ENCODE measurements at regions not wholly inside any gene's neighbourhood (a gene's known extent, or its start where the extent isn't known, plus 50 kb on each side); places are given as distances from the start of the nearest gene placed in this dataset.
"Not testable (repeated sequence)": the region's sequence is repeated elsewhere in the genome, so short reads cannot be mapped to it uniquely, and the experiment has no call there.

GRCh38 chr6:103709236-103709635 lies 1150.5 kb downstream of the HACE1 start:
- TF ChIP-seq SP1 (IDR thresholded peaks at IDR 0.05; ENCODE audit: low read depth, low read length); CHD2 (IDR thresholded peaks at IDR 0.05; ENCODE audit: borderline replicate concordance, low read depth, low read length); CTCF (IDR thresholded peaks at IDR 0.05 in 2 of 3, conservative IDR thresholded peaks at IDR 0.05 in 1 of 3; ENCODE audit: control insufficient read depth in 2 of 3, extremely low read depth in 1 of 3, insufficient read depth in 1 of 3, low read depth in 3 of 3, low read length in 3 of 3); YY1 (IDR thresholded peaks at IDR 0.05; ENCODE audit: low read depth, low read length); EP300 (IDR thresholded peaks at IDR 0.05; ENCODE audit: borderline replicate concordance in 1 of 2, control insufficient read depth in 1 of 2, low read depth in 2 of 2, low read length in 2 of 2): not testable (repeated sequence)
